ENCODE measurements at regions not wholly inside any gene's neighbourhood (a gene's known extent, or its start where the extent isn't known, plus 50 kb on each side); places are given as distances from the start of the nearest gene placed in this dataset.

DNA sequence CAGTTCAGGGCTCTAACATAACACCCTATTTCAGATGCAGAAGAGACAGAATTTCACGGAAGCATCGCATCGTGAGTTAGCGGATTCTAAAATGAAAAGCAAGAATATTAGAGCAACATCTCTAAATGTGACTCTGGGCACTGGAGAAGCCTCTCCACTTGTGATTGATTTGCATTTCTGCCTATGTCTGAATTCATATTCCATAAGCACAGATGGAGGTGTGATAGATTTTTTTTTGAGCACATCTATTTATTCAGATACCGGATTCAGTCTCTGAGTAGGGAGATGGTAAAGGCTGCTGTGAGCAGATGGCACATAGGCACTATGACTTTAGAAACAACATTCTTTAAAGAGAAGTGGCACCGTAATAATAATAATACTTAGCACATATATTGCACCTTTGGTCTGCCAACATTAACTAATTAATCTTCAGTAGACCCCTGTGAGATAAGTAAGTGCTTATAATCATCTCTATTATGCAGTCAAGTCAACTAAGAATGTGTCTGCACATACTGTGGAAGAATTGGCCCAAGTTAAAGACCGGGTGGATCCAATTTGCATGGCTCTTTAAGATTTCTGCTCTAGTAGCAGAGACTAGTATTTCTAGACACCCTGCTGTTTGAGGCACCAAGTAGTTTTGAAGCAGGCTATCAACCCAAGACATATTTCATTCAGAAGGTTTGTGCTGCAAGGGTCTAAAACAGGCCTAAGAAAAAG is 685.0 kb downstream of the CETN3 start:
- TF ChIP-seq CTCF (IDR thresholded peaks at IDR 0.05; ENCODE audit: insufficient read depth, low read depth, low read length) (no peak), EZH2 (IDR thresholded peaks at IDR 0.05; ENCODE audit: insufficient read depth, low read length) (no peak)
